ENCODE measurements at regions not wholly inside any gene's neighbourhood (a gene's known extent, or its start where the extent isn't known, plus 50 kb on each side); places are given as distances from the start of the nearest gene placed in this dataset.

GRCh38 chr17:77390870-77391269 lies 250.1 kb downstream of the SEC14L1 start:
- DNase-seq (ENCODE audit: extremely low read depth in 1 of 2, low read depth in 1 of 2) = no peak

GRCh38 chr17:77391668-77392375 lies 251.1 kb downstream of the SEC14L1 start:
- DNase-seq (ENCODE audit: extremely low read depth in 1 of 2, low read depth in 1 of 2) = no peak

GRCh38 chr17:77392376-77393273 lies 251.9 kb downstream of the SEC14L1 start:
- no peak for DNase-seq (ENCODE audit: extremely low read depth in 1 of 2, low read depth in 1 of 2)

- no peak for DNase-seq (ENCODE audit: extremely low read depth in 1 of 2, low read depth in 1 of 2)
These were observed 252.5 kb downstream of the SEC14L1 start for GRCh38 chr17:77393274-77393600.

GRCh38 chr17:77393867-77394539 lies 253.2 kb downstream of the SEC14L1 start:
- DNase-seq (ENCODE audit: extremely low read depth in 1 of 2, low read depth in 1 of 2) = no peak

- no peak for DNase-seq (ENCODE audit: extremely low read depth in 1 of 2, low read depth in 1 of 2)
These were observed 253.9 kb downstream of the SEC14L1 start for GRCh38 chr17:77394540-77395295.

- no peak for DNase-seq (ENCODE audit: extremely low read depth in 1 of 2, low read depth in 1 of 2)
These were observed 254.8 kb downstream of the SEC14L1 start for GRCh38 chr17:77395501-77396048.

- no peak for DNase-seq (ENCODE audit: extremely low read depth in 1 of 2, low read depth in 1 of 2)
These were observed 255.8 kb downstream of the SEC14L1 start for GRCh38 chr17:77396610-77397009.

GRCh38 chr17:77398274-77398673 lies 257.5 kb downstream of the SEC14L1 start:
- no peak for DNase-seq (ENCODE audit: extremely low read depth in 1 of 2, low read depth in 1 of 2)

GRCh38 chr17:77399319-77399957 lies 258.7 kb downstream of the SEC14L1 start:
- DNase-seq (ENCODE audit: extremely low read depth in 1 of 2, low read depth in 1 of 2) = no peak

- DNase-seq (ENCODE audit: extremely low read depth in 1 of 2, low read depth in 1 of 2) = peak; percentile 61 to 72
These were observed 259.7 kb downstream of the SEC14L1 start for GRCh38 chr17:77400445-77400870.

GRCh38 chr17:77402159-77402731 lies 261.5 kb downstream of the SEC14L1 start:
- no peak for DNase-seq (ENCODE audit: extremely low read depth in 1 of 2, low read depth in 1 of 2)

- no peak for DNase-seq (ENCODE audit: extremely low read depth in 1 of 2, low read depth in 1 of 2)
These were observed 263.1 kb downstream of the SEC14L1 start for GRCh38 chr17:77403854-77404253.

GRCh38 chr17:77404812-77405581 lies 264.2 kb downstream of the SEC14L1 start:
- peak; percentile 74 to 85 for DNase-seq (ENCODE audit: extremely low read depth in 1 of 2, low read depth in 1 of 2)

- DNase-seq (ENCODE audit: extremely low read depth in 1 of 2, low read depth in 1 of 2) = no peak
These were observed 265.3 kb downstream of the SEC14L1 start for GRCh38 chr17:77405867-77406732.

GRCh38 chr17:77407321-77408277 lies 266.8 kb downstream of the SEC14L1 start:
- no peak for DNase-seq (ENCODE audit: extremely low read depth in 1 of 2, low read depth in 1 of 2)

GRCh38 chr17:77408284-77408683 lies 267.5 kb downstream of the SEC14L1 start:
- no peak for DNase-seq (ENCODE audit: extremely low read depth in 1 of 2, low read depth in 1 of 2)
